OCI-LY1 (cell line): ENCODE measurements at regions not wholly inside any gene's neighbourhood (a gene's known extent, or its start where the extent isn't known, plus 50 kb on each side); places are given as distances from the start of the nearest gene placed in this dataset.

Experiments
- EZH2 ChIP-seq: fragments of 200-600 bp; sonication (generic), shearing (Covaris generic); IDR thresholded peaks from 2 replicates; pipeline ENCODE4 v1.8.0; 2017; ENCODE audit warnings: borderline replicate concordance, mixed run types, mild to moderate bottlenecking, antibody characterized with exemption, low read length, moderate library complexity, mixed read lengths
- TF ChIP-seq, protein P1 (sequence below): fragments of 200-600 bp; sonication (generic), shearing (Covaris generic); IDR thresholded peaks from 2 replicates; pipeline ENCODE4 v1.5.1; 2017; ENCODE audit warnings: mild to moderate bottlenecking, antibody characterized with exemption, low read length, moderate library complexity, mixed read lengths

DNA sequence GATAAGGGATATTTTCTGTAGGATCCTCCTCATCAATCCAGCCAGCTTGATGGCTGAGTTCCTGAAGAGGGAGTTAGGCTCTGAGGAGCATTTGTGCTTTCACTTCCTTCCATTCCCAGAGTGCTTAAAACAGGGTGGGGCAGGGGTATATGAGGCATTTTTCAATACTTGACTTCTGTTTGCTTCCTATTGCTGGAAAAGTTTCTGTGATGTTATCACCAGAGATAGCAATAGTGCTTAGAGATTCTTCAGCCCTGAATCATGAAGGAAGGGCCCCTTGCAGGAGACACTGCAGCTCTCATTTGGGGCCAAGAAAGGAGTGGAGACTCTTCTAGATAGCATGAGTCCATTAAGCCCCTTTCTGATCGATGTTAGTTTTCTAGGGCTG, 166.7 kb upstream of the RPS6KA3 start:
- TF ChIP-seq, protein P1, sequence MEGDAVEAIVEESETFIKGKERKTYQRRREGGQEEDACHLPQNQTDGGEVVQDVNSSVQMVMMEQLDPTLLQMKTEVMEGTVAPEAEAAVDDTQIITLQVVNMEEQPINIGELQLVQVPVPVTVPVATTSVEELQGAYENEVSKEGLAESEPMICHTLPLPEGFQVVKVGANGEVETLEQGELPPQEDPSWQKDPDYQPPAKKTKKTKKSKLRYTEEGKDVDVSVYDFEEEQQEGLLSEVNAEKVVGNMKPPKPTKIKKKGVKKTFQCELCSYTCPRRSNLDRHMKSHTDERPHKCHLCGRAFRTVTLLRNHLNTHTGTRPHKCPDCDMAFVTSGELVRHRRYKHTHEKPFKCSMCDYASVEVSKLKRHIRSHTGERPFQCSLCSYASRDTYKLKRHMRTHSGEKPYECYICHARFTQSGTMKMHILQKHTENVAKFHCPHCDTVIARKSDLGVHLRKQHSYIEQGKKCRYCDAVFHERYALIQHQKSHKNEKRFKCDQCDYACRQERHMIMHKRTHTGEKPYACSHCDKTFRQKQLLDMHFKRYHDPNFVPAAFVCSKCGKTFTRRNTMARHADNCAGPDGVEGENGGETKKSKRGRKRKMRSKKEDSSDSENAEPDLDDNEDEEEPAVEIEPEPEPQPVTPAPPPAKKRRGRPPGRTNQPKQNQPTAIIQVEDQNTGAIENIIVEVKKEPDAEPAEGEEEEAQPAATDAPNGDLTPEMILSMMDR, result no peak
- TF ChIP-seq EZH2, result no peak
